Mesendoderm (in vitro differentiated cells): ENCODE measurements at regions not wholly inside any gene's neighbourhood (a gene's known extent, or its start where the extent isn't known, plus 50 kb on each side); places are given as distances from the start of the nearest gene placed in this dataset.

Source experiments
- DNase-seq: peaks from one replicate; pipeline ENCODE4 v3.0.0; 2013
- H2AK5ac ChIP-seq: 2 replicates; pipeline ENCODE4 v1.6.1; 2013; ENCODE audit warnings: low read length, inconsistent platforms
- H2BK120ac ChIP-seq: 2 replicates; pipeline ENCODE4 v1.6.1; 2013; ENCODE audit warnings: low read depth, mild to moderate bottlenecking, low read length, moderate library complexity, mixed read lengths
- H2BK15ac ChIP-seq: replicated peaks from 2 replicates; pipeline ENCODE4 v1.6.1; 2013; ENCODE audit warnings: low read depth, mild to moderate bottlenecking, moderate library complexity
- H2BK5ac ChIP-seq: 2 replicates; pipeline ENCODE4 v1.6.1; 2013; ENCODE audit warnings: low read length, inconsistent platforms
- H3K18ac ChIP-seq: 2 replicates; pipeline ENCODE4 v1.6.1; 2013; ENCODE audit warnings: mild to moderate bottlenecking, low read length, mixed read lengths
- H3K23ac ChIP-seq: one replicate; pipeline ENCODE4 v1.6.1; 2013; ENCODE audit warnings: low read length
- H3K27ac ChIP-seq: 2 replicates; pipeline ENCODE4 v1.5.1; 2013; ENCODE audit warnings: low read depth, mild to moderate bottlenecking, inconsistent platforms, low read length, moderate library complexity
- H3K27me3 ChIP-seq: 2 replicates; pipeline ENCODE4 v1.6.1; 2013; ENCODE audit warnings: low read length, control low read depth, mild to moderate bottlenecking, inconsistent platforms; ENCODE audit not compliant: insufficient read depth, poor library complexity
- H3K36me3 ChIP-seq: 2 replicates; pipeline ENCODE4 v1.6.1; 2013; ENCODE audit warnings: low read length, inconsistent platforms; ENCODE audit not compliant: control insufficient read depth, insufficient read depth
- H3K4ac ChIP-seq: one replicate; pipeline ENCODE4 v1.6.1; 2013; ENCODE audit warnings: low read depth, mild to moderate bottlenecking, low read length, moderate library complexity
- H3K4me1 ChIP-seq: 2 replicates; pipeline ENCODE4 v1.6.1; 2013; ENCODE audit warnings: low read depth, low read length, inconsistent platforms; ENCODE audit not compliant: control insufficient read depth
- H3K4me2 ChIP-seq: 2 replicates; pipeline ENCODE4 v1.6.1; 2013; ENCODE audit warnings: low read length
- H3K4me3 ChIP-seq: 2 replicates; pipeline ENCODE4 v1.5.1; 2013; ENCODE audit warnings: mild to moderate bottlenecking, low read length
- H3K56ac ChIP-seq: one replicate; pipeline ENCODE4 v1.6.1; 2013; ENCODE audit warnings: low read length
- H3K79me1 ChIP-seq: 2 replicates; pipeline ENCODE4 v1.6.1; 2013; ENCODE audit warnings: low read length, inconsistent platforms
- H3K79me2 ChIP-seq: 2 replicates; pipeline ENCODE4 v1.6.1; 2013; ENCODE audit warnings: mild to moderate bottlenecking, low read length; ENCODE audit not compliant: control insufficient read depth, insufficient read depth
- H3K9ac ChIP-seq: 2 replicates; pipeline ENCODE4 v1.6.1; 2013; ENCODE audit warnings: low read length, inconsistent platforms
- H4K5ac ChIP-seq: one replicate; pipeline ENCODE4 v1.6.1; 2013; ENCODE audit warnings: low read length
- H4K8ac ChIP-seq: one replicate; pipeline ENCODE4 v1.6.1; 2013; ENCODE audit warnings: low read depth, mild to moderate bottlenecking, control low read depth, low read length, moderate library complexity
- WGBS: extraction: QIAGEN DNeasy Blood & Tissue Kit; methylation state at CpG from one replicate; pipeline ENCODE4 v1.1.7; 2013; ENCODE audit warnings: low lambda C conversion rate, missing lambda C conversion rate; ENCODE audit not compliant: insufficient coverage; ENCODE audit errors: extremely low coverage; 5-methylcytosine and 5-hydroxymethylcytosine counted together

GRCh38 chr3:22729212-22729611 is 473.9 kb upstream of the UBE2E2 start:
- Histone ChIP-seq H3K79me2 (no peaks in the 10 kb centered on the region), H3K4me3 (no peak overlapping the region), H3K4ac (no peak overlapping the region), H3K18ac (no peak overlapping the region), H3K27ac (no peak overlapping the region), H3K23ac (no peak overlapping the region), H2AK5ac (no peak overlapping the region), H3K36me3 (no peaks in the 10 kb centered on the region), H2BK15ac (peak overlapping the region; percentile 85), H4K5ac (no peak overlapping the region), H3K27me3 (no peaks in the 10 kb centered on the region), H3K79me1 (no peaks in the 10 kb centered on the region), H3K9ac (no peak overlapping the region), H4K8ac (no peak overlapping the region), H2BK120ac (no peak overlapping the region), H3K4me1 (peaks cover 1% of the 10 kb centered on the region), H3K56ac (no peak overlapping the region), H2BK5ac (no peak overlapping the region), H3K4me2 (no peak overlapping the region)
- no CpG with 5 or more reads among the region's 5 CpGs for WGBS
- no peak for DNase-seq

- no peak overlapping the region for H3K18ac ChIP-seq
- H4K5ac ChIP-seq, result no peak overlapping the region
- no peak overlapping the region for H3K56ac ChIP-seq
- peak; percentile 28 for DNase-seq
- no peak overlapping the region for H3K27ac ChIP-seq
- no peaks in the 10 kb centered on the region for H3K36me3 ChIP-seq
- H3K79me1 ChIP-seq, result no peaks in the 10 kb centered on the region
- no peak overlapping the region for H3K4me2 ChIP-seq
- no peak overlapping the region for H2BK15ac ChIP-seq
- no peak overlapping the region for H3K4me3 ChIP-seq
- no peak overlapping the region for H2AK5ac ChIP-seq
- no CpG with 5 or more reads among the region's 1 CpG for WGBS
- H4K8ac ChIP-seq, result no peak overlapping the region
- no peaks in the 10 kb centered on the region for H3K27me3 ChIP-seq
- no peak overlapping the region for H3K9ac ChIP-seq
- H3K79me2 ChIP-seq, result no peaks in the 10 kb centered on the region
- H2BK5ac ChIP-seq, result no peak overlapping the region
- no peak overlapping the region for H3K23ac ChIP-seq
- H2BK120ac ChIP-seq, result no peak overlapping the region
- H3K4ac ChIP-seq, result no peak overlapping the region
- peaks cover 1% of the 10 kb centered on the region for H3K4me1 ChIP-seq
Measured at GRCh38 chr3:22729981-22730380, 473.1 kb upstream of the UBE2E2 start.

DNA sequence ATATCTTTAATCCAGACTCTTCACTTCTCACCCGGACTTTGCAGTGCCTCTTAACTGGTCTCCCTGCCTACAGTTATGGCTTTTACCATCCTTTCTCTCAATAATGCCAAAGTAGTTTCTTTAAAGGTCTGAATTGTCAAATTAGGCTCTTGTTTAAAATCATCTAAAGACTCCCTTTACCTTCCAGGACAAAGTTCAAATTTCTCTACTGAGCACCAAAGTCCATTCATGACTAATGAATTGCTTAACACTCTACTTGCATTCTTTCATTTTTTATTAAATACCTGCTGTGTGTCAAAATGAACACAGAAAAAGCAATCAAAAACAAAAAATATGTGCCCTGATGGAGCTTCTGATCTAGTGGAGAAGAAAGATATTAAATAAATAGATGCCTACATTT is 472.4 kb upstream of the UBE2E2 start:
- H3K27ac ChIP-seq, result no peak overlapping the region
- H2BK120ac ChIP-seq, result peak overlapping the region; percentile 79
- no peak overlapping the region for H2BK5ac ChIP-seq
- no peak overlapping the region for H3K56ac ChIP-seq
- H3K23ac ChIP-seq, result no peak overlapping the region
- no peak overlapping the region for H4K5ac ChIP-seq
- WGBS, result no CpG with 5 or more reads among the region's 1 CpG
- no peak for DNase-seq
- no peak overlapping the region for H3K4ac ChIP-seq
- no peaks in the 10 kb centered on the region for H3K79me2 ChIP-seq
- no peak overlapping the region for H3K9ac ChIP-seq
- no peaks in the 10 kb centered on the region for H3K79me1 ChIP-seq
- H3K27me3 ChIP-seq, result no peaks in the 10 kb centered on the region
- H3K4me3 ChIP-seq, result no peak overlapping the region
- H3K36me3 ChIP-seq, result no peaks in the 10 kb centered on the region
- H2BK15ac ChIP-seq, result peak overlapping the region; percentile 47
- no peak overlapping the region for H3K18ac ChIP-seq
- H3K4me1 ChIP-seq, result peaks cover 1% of the 10 kb centered on the region
- no peak overlapping the region for H2AK5ac ChIP-seq
- H4K8ac ChIP-seq, result no peak overlapping the region
- H3K4me2 ChIP-seq, result no peak overlapping the region

DNA sequence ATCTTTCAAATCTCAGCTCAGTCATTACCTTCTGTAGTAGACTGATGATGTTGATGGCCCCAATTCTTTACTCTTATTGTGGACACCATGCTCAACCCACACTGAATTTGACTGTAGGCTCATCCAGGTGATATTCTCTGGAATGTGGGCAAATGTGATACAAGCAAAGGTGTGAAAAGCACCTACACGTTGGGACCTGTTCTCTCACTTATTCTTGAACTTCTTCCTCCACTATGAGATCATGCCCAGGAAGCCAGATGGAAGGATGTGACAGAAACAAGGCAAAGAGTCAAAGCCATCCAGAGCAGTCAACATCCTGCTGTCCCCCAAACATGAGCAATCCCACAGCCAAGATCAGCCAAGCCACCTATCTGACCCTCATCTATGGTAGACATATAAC is 471.2 kb upstream of the UBE2E2 start:
- Histone ChIP-seq H3K4me3 (no peak overlapping the region), H2BK120ac (no peak overlapping the region), H3K4me2 (no peak overlapping the region), H3K4me1 (peaks cover 1% of the 10 kb centered on the region), H3K79me2 (no peaks in the 10 kb centered on the region), H3K56ac (no peak overlapping the region), H2BK5ac (peak overlapping the region; percentile 26), H4K8ac (no peak overlapping the region), H4K5ac (no peak overlapping the region), H3K23ac (no peak overlapping the region), H3K36me3 (no peaks in the 10 kb centered on the region), H3K27ac (no peak overlapping the region), H2BK15ac (no peak overlapping the region), H3K18ac (no peak overlapping the region), H3K79me1 (no peaks in the 10 kb centered on the region), H3K9ac (no peak overlapping the region), H3K4ac (no peak overlapping the region), H3K27me3 (no peaks in the 10 kb centered on the region), H2AK5ac (peak overlapping the region; percentile 65)
- DNase-seq, result no peak
- no CpG with 5 or more reads among the region's 1 CpG for WGBS

DNA sequence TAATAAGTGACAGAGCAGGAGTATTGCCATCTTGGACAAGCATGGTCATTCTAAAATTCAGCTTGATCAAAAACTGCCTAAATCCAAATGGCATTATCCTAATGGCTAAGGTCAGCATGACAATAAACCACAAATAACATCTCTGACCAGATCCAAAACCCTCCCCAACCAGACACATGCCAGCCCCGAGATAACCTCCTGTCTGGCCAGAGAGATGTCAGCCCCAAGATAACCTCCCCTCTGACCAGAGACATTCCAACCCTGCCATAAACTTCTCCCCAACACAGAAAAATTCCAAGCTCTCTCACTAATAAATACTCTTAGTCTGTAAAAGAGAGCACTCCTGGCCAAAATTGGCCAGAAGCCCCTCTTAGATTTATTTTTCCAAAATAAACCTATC is 470.5 kb upstream of the UBE2E2 start:
- H3K27ac ChIP-seq, result no peak overlapping the region
- no peak overlapping the region for H3K4ac ChIP-seq
- no peak overlapping the region for H3K18ac ChIP-seq
- H2BK120ac ChIP-seq, result no peak overlapping the region
- no peak for DNase-seq
- no peak overlapping the region for H3K4me2 ChIP-seq
- H2BK5ac ChIP-seq, result no peak overlapping the region
- peaks cover 1% of the 10 kb centered on the region for H3K4me1 ChIP-seq
- H3K23ac ChIP-seq, result no peak overlapping the region
- no peak overlapping the region for H2BK15ac ChIP-seq
- no peak overlapping the region for H2AK5ac ChIP-seq
- no peak overlapping the region for H3K56ac ChIP-seq
- no peak overlapping the region for H3K4me3 ChIP-seq
- no peaks in the 10 kb centered on the region for H3K79me1 ChIP-seq
- H4K8ac ChIP-seq, result no peak overlapping the region
- no peaks in the 10 kb centered on the region for H3K79me2 ChIP-seq
- H3K27me3 ChIP-seq, result no peaks in the 10 kb centered on the region
- no peaks in the 10 kb centered on the region for H3K36me3 ChIP-seq
- H3K9ac ChIP-seq, result no peak overlapping the region
- no peak overlapping the region for H4K5ac ChIP-seq
- WGBS, result no CpG with 5 or more reads among the region's 1 CpG

DNA sequence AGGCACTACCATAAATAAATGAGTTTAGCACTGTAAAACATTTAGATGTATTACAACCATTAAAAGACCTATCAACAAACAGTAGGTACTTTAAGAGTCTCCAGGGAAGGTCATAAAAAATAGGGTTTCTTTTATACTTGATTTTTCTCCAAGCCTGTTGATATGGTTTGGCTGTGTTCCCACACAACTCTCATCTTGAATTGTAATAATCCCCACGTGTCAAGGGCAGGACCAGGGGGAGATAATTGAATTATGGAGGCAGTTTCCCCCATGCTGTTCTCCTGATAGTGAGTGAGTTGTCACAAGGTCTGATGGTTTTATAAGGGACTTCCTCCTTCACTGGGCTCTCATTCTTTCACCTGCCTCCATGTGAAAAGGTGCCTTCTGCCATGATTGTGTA is 468.9 kb upstream of the UBE2E2 start:
- no peaks in the 10 kb centered on the region for H3K27me3 ChIP-seq
- no peak overlapping the region for H3K4me2 ChIP-seq
- no peak overlapping the region for H4K5ac ChIP-seq
- no peak overlapping the region for H3K56ac ChIP-seq
- no peak overlapping the region for H2BK5ac ChIP-seq
- H3K4me1 ChIP-seq, result no peaks in the 10 kb centered on the region
- no peaks in the 10 kb centered on the region for H3K36me3 ChIP-seq
- no peaks in the 10 kb centered on the region for H3K79me1 ChIP-seq
- no peak overlapping the region for H3K9ac ChIP-seq
- no CpG with 5 or more reads among the region's 1 CpG for WGBS
- no peak overlapping the region for H3K23ac ChIP-seq
- no peak overlapping the region for H2BK120ac ChIP-seq
- H2AK5ac ChIP-seq, result no peak overlapping the region
- H3K4me3 ChIP-seq, result no peak overlapping the region
- no peaks in the 10 kb centered on the region for H3K79me2 ChIP-seq
- no peak overlapping the region for H4K8ac ChIP-seq
- DNase-seq, result peak; percentile 80
- H3K18ac ChIP-seq, result no peak overlapping the region
- no peak overlapping the region for H3K27ac ChIP-seq
- H3K4ac ChIP-seq, result no peak overlapping the region
- no peak overlapping the region for H2BK15ac ChIP-seq
